Sigmoid colon (tissue), 3 donors: ENCODE measurements at regions not wholly inside any gene's neighbourhood (a gene's known extent, or its start where the extent isn't known, plus 50 kb on each side); places are given as distances from the start of the nearest gene placed in this dataset.

Experiments
- POLR2A ChIP-seq, 2 donors: fragments of 450-650 bp; IDR thresholded peaks; one replicate each; pipeline ENCODE4 v1.6.1; 2016; ENCODE audit warnings: antibody characterized with exemption in 2 of 2, mild to moderate bottlenecking in 2 of 2, moderate library complexity in 2 of 2
- TF ChIP-seq, protein P1 (sequence below), 4 experiments: fragments of 450-650 bp in 3 of 4; fragments of 200-600 bp in 1 of 4; IDR thresholded peaks; one replicate each; pipeline ENCODE4 v1.5.1; 2016 to 2019; ENCODE audit warnings: antibody characterized with exemption in 4 of 4, mild to moderate bottlenecking in 3 of 4, moderate library complexity in 2 of 4

GRCh38 chr15:77759896-77760592 is 127.3 kb upstream of the LINGO1 start:
- TF ChIP-seq, protein P1, sequence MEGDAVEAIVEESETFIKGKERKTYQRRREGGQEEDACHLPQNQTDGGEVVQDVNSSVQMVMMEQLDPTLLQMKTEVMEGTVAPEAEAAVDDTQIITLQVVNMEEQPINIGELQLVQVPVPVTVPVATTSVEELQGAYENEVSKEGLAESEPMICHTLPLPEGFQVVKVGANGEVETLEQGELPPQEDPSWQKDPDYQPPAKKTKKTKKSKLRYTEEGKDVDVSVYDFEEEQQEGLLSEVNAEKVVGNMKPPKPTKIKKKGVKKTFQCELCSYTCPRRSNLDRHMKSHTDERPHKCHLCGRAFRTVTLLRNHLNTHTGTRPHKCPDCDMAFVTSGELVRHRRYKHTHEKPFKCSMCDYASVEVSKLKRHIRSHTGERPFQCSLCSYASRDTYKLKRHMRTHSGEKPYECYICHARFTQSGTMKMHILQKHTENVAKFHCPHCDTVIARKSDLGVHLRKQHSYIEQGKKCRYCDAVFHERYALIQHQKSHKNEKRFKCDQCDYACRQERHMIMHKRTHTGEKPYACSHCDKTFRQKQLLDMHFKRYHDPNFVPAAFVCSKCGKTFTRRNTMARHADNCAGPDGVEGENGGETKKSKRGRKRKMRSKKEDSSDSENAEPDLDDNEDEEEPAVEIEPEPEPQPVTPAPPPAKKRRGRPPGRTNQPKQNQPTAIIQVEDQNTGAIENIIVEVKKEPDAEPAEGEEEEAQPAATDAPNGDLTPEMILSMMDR (IDR thresholded peaks at IDR 0.05), result no peak
- no peak for TF ChIP-seq POLR2A (IDR thresholded peaks at IDR 0.05)
